Activated CD4-positive, alpha-beta T cell treated with anti-CD3 and anti-CD28 coated beads for 48 hours (primary cell): ENCODE measurements at regions not wholly inside any gene's neighbourhood (a gene's known extent, or its start where the extent isn't known, plus 50 kb on each side); places are given as distances from the start of the nearest gene placed in this dataset.
"Not testable (repeated sequence)": the region's sequence is repeated elsewhere in the genome, so short reads cannot be mapped to it uniquely, and the experiment has no call there.

Experiments
- DNase-seq: peaks from one replicate; pipeline ENCODE4 v3.0.0-alpha.2; 2020

GRCh38 chr4:134848681-134849080, 647.1 kb upstream of the PABPC4L start:
- no peak for DNase-seq

GRCh38 chr4:134830741-134831140, 629.2 kb upstream of the PABPC4L start:
- DNase-seq, result not testable (repeated sequence)

- no peak for DNase-seq
Measured at GRCh38 chr4:134812611-134813010, 611.0 kb upstream of the PABPC4L start.

GRCh38 chr4:134807231-134807745, 605.7 kb upstream of the PABPC4L start:
- no peak for DNase-seq

GRCh38 chr4:134798573-134798972, 597.0 kb upstream of the PABPC4L start:
- no peak for DNase-seq

- no peak for DNase-seq
Measured at GRCh38 chr4:134787315-134787714, 585.7 kb upstream of the PABPC4L start.

- no peak for DNase-seq
Measured at GRCh38 chr4:134780244-134780643, 578.7 kb upstream of the PABPC4L start.

GRCh38 chr4:134777606-134778005, 576.0 kb upstream of the PABPC4L start:
- no peak for DNase-seq

- DNase-seq, result no peak
Measured at GRCh38 chr4:134773497-134774000, 572.0 kb upstream of the PABPC4L start.

- no peak for DNase-seq
Measured at GRCh38 chr4:134762053-134762452, 560.5 kb upstream of the PABPC4L start.

- no peak for DNase-seq
Measured at GRCh38 chr4:134756421-134756820, 554.8 kb upstream of the PABPC4L start.

GRCh38 chr4:134754301-134755019, 552.9 kb upstream of the PABPC4L start:
- no peak for DNase-seq

- no peak for DNase-seq
Measured at GRCh38 chr4:134753390-134753789, 551.8 kb upstream of the PABPC4L start.

- DNase-seq, result no peak
Measured at GRCh38 chr4:134747108-134747805, 545.7 kb upstream of the PABPC4L start.

- no peak for DNase-seq
Measured at GRCh38 chr4:134740290-134740689, 538.7 kb upstream of the PABPC4L start.

- DNase-seq, result no peak
Measured at GRCh38 chr4:134735901-134736300, 534.3 kb upstream of the PABPC4L start.

GRCh38 chr4:134727696-134728095, 526.1 kb upstream of the PABPC4L start:
- DNase-seq, result no peak

GRCh38 chr4:134722306-134722705, 520.7 kb upstream of the PABPC4L start:
- DNase-seq, result no peak

GRCh38 chr4:134720030-134720429, 518.4 kb upstream of the PABPC4L start:
- no peak for DNase-seq

- no peak for DNase-seq
Measured at GRCh38 chr4:134708616-134709015, 507.0 kb upstream of the PABPC4L start.

- no peak for DNase-seq
Measured at GRCh38 chr4:134708026-134708425, 506.4 kb upstream of the PABPC4L start.

- no peak for DNase-seq
Measured at GRCh38 chr4:134702374-134702773, 500.8 kb upstream of the PABPC4L start.

- no peak for DNase-seq
Measured at GRCh38 chr4:134700251-134700650, 498.7 kb upstream of the PABPC4L start.

- not testable (repeated sequence) for DNase-seq
Measured at GRCh38 chr4:134698831-134699230, 497.2 kb upstream of the PABPC4L start.
